HepG2 (cell line): ENCODE measurements at regions not wholly inside any gene's neighbourhood (a gene's known extent, or its start where the extent isn't known, plus 50 kb on each side); places are given as distances from the start of the nearest gene placed in this dataset.
A peak's percentile ranks its signal among the peaks of the same experiment; 100 is the strongest.

Experiments used
- BORCS8-MEF2B ChIP-seq: sonication (generic); formaldehyde crosslinking; IDR thresholded peaks from 2 replicates; pipeline ENCODE4 v1.8.0; 2022; ENCODE audit warnings: mild to moderate bottlenecking, missing genetic modification reagents
- HDAC2 ChIP-seq: sonication (generic); formaldehyde crosslinking; IDR thresholded peaks from 2 replicates; pipeline ENCODE4 v1.4.0; 2020; ENCODE audit warnings: missing genetic modification reagents
- HNRNPK ChIP-seq: fragments of 200-400 bp; formaldehyde crosslinking; IDR thresholded peaks from 2 replicates; pipeline ENCODE4 v1.6.1; 2018; ENCODE audit warnings: low read length, low read depth, moderate library complexity, mild to moderate bottlenecking; ENCODE audit not compliant: poor library complexity, severe bottlenecking
- IKZF1 ChIP-seq: fragments of 450-650 bp; IDR thresholded peaks from 2 replicates; pipeline ENCODE4 v1.7.1; 2016
- KDM4B ChIP-seq: sonication (generic); formaldehyde crosslinking; IDR thresholded peaks from 2 replicates; pipeline ENCODE4 v1.4.0; 2020; ENCODE audit warnings: missing genetic modification reagents
- KDM6A ChIP-seq: IDR thresholded peaks from 2 replicates; pipeline ENCODE4 v1.6.1; 2016; ENCODE audit warnings: low read depth
- MTA1 ChIP-seq: sonication (generic); formaldehyde crosslinking; IDR thresholded peaks from 2 replicates; pipeline ENCODE4 v1.4.0; 2020; ENCODE audit warnings: missing genetic modification reagents, mild to moderate bottlenecking, borderline replicate concordance
- MTF1 ChIP-seq: sonication (generic); formaldehyde crosslinking; IDR thresholded peaks from 2 replicates; pipeline ENCODE4 v1.5.0; 2020; ENCODE audit warnings: missing genetic modification reagents
- NR2F6 ChIP-seq, 2 experiments: IDR thresholded peaks; 2 replicates each; pipeline ENCODE4 v1.6.1; 2016; ENCODE audit warnings: antibody characterized with exemption in 1 of 2, mild to moderate bottlenecking in 1 of 2
- RAD21 ChIP-seq: fragments of 450-650 bp; formaldehyde crosslinking; IDR thresholded peaks from 2 replicates; pipeline ENCODE4 v1.5.0; 2020; ENCODE audit warnings: mild to moderate bottlenecking
- RBFOX2 ChIP-seq: fragments of 200-400 bp; formaldehyde crosslinking; IDR thresholded peaks from 2 replicates; pipeline ENCODE4 v1.6.1; 2017; ENCODE audit warnings: low read depth, mild to moderate bottlenecking, low read length
- RCOR2 ChIP-seq: IDR thresholded peaks from 2 replicates; pipeline ENCODE4 v1.6.1; 2016; ENCODE audit warnings: missing biosample characterization, missing genetic modification reagents
- SOX5 ChIP-seq: IDR thresholded peaks from 2 replicates; pipeline ENCODE4 v1.6.1; 2016; ENCODE audit warnings: borderline replicate concordance
- SOX6 ChIP-seq, 2 experiments: fragments of 450-650 bp in 1 of 2; sonication (generic) in 1 of 2; formaldehyde crosslinking in 1 of 2; IDR thresholded peaks; 2 replicates each; pipeline versions ENCODE4 v1.4.0 to v1.6.1; 2017 to 2020; ENCODE audit warnings: antibody characterized with exemption in 1 of 2, mild to moderate bottlenecking in 1 of 2, missing genetic modification reagents in 1 of 2
- TEAD3 ChIP-seq: optimal IDR thresholded peaks from 2 replicates; pipeline ENCODE3; 2016; ENCODE audit warnings: borderline replicate concordance
- U2AF2 ChIP-seq: fragments of 200-400 bp; formaldehyde crosslinking; IDR thresholded peaks from 2 replicates; pipeline ENCODE4 v1.6.1; 2017; ENCODE audit warnings: low read depth, mild to moderate bottlenecking, low read length
- YEATS2 ChIP-seq: sonication (generic); formaldehyde crosslinking; IDR thresholded peaks from 2 replicates; pipeline ENCODE4 v1.4.0; 2020; ENCODE audit warnings: missing genetic modification reagents, borderline replicate concordance
- ZFP36L1 ChIP-seq: sonication (generic); formaldehyde crosslinking; IDR thresholded peaks from 2 replicates; pipeline ENCODE4 v1.8.0; 2022; ENCODE audit warnings: mild to moderate bottlenecking, missing genetic modification reagents, moderate library complexity
- ZFYVE20 ChIP-seq: sonication (generic); formaldehyde crosslinking; IDR thresholded peaks from 2 replicates; pipeline ENCODE4 v1.8.0; 2023; ENCODE audit warnings: low read depth, mild to moderate bottlenecking, moderate library complexity, missing genetic modification reagents, borderline replicate concordance
- ZKSCAN5 ChIP-seq: sonication (generic); formaldehyde crosslinking; IDR thresholded peaks from 2 replicates; pipeline ENCODE4 v1.5.1; 2020; ENCODE audit warnings: mild to moderate bottlenecking, missing genetic modification reagents
- ZMYM4 ChIP-seq: sonication (generic); formaldehyde crosslinking; IDR thresholded peaks from 2 replicates; pipeline ENCODE4 v1.8.1; 2023; ENCODE audit warnings: mild to moderate bottlenecking, missing genetic modification reagents
- ZNF282 ChIP-seq: fragments of 450-650 bp; IDR thresholded peaks from 2 replicates; pipeline ENCODE4 v1.6.1; 2018; ENCODE audit not compliant: partially characterized antibody
- ZNF33A ChIP-seq: sonication (generic); formaldehyde crosslinking; IDR thresholded peaks from 2 replicates; pipeline ENCODE4 v1.5.1; 2020; ENCODE audit warnings: missing genetic modification reagents, mild to moderate bottlenecking, moderate library complexity, borderline replicate concordance
- ZNF558 ChIP-seq: sonication (generic); formaldehyde crosslinking; IDR thresholded peaks from 2 replicates; pipeline ENCODE4 v1.9.0; 2022; ENCODE audit warnings: mild to moderate bottlenecking, missing genetic modification reagents, borderline replicate concordance
- ZNF562 ChIP-seq: sonication (generic); formaldehyde crosslinking; IDR thresholded peaks from 2 replicates; pipeline ENCODE4 v1.8.0; 2022; ENCODE audit warnings: missing genetic modification reagents, borderline replicate concordance
- TF ChIP-seq, protein P1 (sequence below): sonication (generic); formaldehyde crosslinking; conservative IDR thresholded peaks from 2 replicates; pipeline ENCODE4 v1.5.0; 2020; ENCODE audit warnings: missing genetic modification reagents
- TF ChIP-seq, protein P2 (sequence below): sonication (generic); formaldehyde crosslinking; IDR thresholded peaks from 2 replicates; pipeline ENCODE4 v1.4.0; 2020; ENCODE audit warnings: missing genetic modification reagents
- TF ChIP-seq, protein P3 (sequence below): sonication (generic); formaldehyde crosslinking; IDR thresholded peaks from 2 replicates; pipeline ENCODE4 v1.4.0; 2020; ENCODE audit warnings: missing genetic modification reagents, borderline replicate concordance

DNA sequence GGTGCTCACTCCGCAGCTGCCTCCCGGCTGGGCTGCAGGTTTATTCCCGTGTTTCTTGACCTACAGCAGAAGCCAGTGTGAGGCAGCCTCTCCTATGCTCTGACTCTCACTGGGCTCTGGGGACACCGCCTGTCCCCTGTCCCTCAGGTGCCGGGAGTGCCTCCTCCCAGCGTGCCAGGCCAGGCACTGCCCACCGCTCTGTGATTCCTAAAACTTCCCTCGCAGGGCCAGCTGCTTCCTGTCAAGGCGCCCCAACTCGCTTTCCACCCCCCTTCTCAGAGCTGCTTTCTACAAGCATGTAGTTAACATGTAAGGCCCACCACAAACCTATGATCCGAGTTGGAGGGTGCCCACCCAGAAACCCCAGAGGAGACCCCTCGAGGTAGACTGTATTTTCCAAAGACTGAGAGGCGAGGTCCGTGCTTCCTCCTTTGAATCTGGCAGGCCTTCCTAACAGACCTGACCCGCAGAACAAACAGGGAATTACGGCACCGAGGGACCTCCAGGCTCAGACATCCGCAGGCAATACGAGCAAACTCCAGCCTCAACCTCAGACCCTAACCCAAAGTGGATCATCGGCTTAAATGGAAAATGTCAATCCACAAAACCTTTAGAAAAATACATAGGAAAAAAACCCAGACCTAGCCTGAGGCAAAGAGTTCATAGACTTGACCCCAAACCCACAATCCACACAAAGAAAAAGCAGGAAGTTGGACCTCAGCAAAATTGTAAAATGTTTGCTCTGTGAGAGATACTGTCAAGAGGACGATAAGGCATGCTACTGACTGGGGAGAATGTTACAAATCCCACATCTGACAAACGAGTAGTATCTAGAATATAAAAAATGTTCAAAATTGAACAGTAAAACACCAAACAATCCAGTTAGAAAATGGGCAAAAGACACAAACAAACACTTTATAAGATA is 121.3 kb upstream of the IQSEC1 start (continued):
- no peak for TF ChIP-seq TEAD3 (CRISPR knock-in tag)
- TF ChIP-seq, protein P1, sequence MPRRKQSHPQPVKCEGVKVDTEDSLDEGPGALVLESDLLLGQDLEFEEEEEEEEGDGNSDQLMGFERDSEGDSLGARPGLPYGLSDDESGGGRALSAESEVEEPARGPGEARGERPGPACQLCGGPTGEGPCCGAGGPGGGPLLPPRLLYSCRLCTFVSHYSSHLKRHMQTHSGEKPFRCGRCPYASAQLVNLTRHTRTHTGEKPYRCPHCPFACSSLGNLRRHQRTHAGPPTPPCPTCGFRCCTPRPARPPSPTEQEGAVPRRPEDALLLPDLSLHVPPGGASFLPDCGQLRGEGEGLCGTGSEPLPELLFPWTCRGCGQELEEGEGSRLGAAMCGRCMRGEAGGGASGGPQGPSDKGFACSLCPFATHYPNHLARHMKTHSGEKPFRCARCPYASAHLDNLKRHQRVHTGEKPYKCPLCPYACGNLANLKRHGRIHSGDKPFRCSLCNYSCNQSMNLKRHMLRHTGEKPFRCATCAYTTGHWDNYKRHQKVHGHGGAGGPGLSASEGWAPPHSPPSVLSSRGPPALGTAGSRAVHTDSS (CRISPR knock-in tag) = no peak
- no peak for TF ChIP-seq MTF1 (CRISPR knock-in tag)
- no peak for TF ChIP-seq U2AF2
- TF ChIP-seq ZFP36L1 (CRISPR knock-in tag) = no peak
- TF ChIP-seq HDAC2 = peak; percentile 35; the same call in 1 of the 2 replicates
- TF ChIP-seq ZNF562 (CRISPR knock-in tag) = no peak
- no peak for TF ChIP-seq HNRNPK
- TF ChIP-seq NR2F6 (IDR thresholded peaks at IDR 0.05) = peak; percentile 81
- TF ChIP-seq NR2F6 (CRISPR knock-in tag; IDR thresholded peaks at IDR 0.05) = peak; percentile 81
- no peak for TF ChIP-seq ZFYVE20 (CRISPR knock-in tag)
- no peak for TF ChIP-seq IKZF1
- TF ChIP-seq, protein P2, sequence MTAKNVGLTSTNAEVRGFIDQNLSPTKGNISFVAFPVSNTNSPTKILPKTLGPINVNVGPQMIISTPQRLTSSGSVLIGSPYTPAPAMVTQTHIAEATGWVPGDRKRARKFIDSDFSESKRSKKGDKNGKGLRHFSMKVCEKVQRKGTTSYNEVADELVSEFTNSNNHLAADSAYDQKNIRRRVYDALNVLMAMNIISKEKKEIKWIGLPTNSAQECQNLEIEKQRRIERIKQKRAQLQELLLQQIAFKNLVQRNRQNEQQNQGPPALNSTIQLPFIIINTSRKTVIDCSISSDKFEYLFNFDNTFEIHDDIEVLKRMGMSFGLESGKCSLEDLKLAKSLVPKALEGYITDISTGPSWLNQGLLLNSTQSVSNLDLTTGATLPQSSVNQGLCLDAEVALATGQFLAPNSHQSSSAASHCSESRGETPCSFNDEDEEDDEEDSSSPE (CRISPR knock-in tag) = no peak
- no peak for TF ChIP-seq ZNF33A (CRISPR knock-in tag)
- TF ChIP-seq ZMYM4 (CRISPR knock-in tag) = no peak
- no peak for TF ChIP-seq RBFOX2
- no peak for TF ChIP-seq RCOR2 (CRISPR knock-in tag)
- no peak for TF ChIP-seq KDM6A
- TF ChIP-seq ZKSCAN5 (CRISPR knock-in tag) = no peak
- TF ChIP-seq SOX5 = peak; percentile 52; the same call in 1 of the 2 replicates
- TF ChIP-seq KDM4B (CRISPR knock-in tag) = no peak
- TF ChIP-seq RAD21 (CRISPR knock-in tag) = no peak
- TF ChIP-seq, protein P3, sequence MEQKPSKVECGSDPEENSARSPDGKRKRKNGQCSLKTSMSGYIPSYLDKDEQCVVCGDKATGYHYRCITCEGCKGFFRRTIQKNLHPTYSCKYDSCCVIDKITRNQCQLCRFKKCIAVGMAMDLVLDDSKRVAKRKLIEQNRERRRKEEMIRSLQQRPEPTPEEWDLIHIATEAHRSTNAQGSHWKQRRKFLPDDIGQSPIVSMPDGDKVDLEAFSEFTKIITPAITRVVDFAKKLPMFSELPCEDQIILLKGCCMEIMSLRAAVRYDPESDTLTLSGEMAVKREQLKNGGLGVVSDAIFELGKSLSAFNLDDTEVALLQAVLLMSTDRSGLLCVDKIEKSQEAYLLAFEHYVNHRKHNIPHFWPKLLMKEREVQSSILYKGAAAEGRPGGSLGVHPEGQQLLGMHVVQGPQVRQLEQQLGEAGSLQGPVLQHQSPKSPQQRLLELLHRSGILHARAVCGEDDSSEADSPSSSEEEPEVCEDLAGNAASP (CRISPR knock-in tag) = peak; percentile 26; the same call in 1 of the 2 replicates
- TF ChIP-seq ZNF558 = no peak
- TF ChIP-seq BORCS8-MEF2B = no peak
- no peak for TF ChIP-seq ZNF282
- no peak for TF ChIP-seq YEATS2 (CRISPR knock-in tag)
- no peak for TF ChIP-seq MTA1 (CRISPR knock-in tag)
- no peak for TF ChIP-seq SOX6 (IDR thresholded peaks at IDR 0.05)
- TF ChIP-seq SOX6 (CRISPR knock-in tag; IDR thresholded peaks at IDR 0.05) = peak; percentile 51
